ENCODE measurements at regions not wholly inside any gene's neighbourhood (a gene's known extent, or its start where the extent isn't known, plus 50 kb on each side); places are given as distances from the start of the nearest gene placed in this dataset.

- ATAC-seq = no peak
- Histone ChIP-seq H3K27ac (no peak overlapping the region), H3K4me1 (peaks cover 0 to 5% (median 0%) of the 10 kb centered on the region in 3 donors), H3K36me3 (no peaks in the 10 kb centered on the region), H3K27me3 (no peaks in the 10 kb centered on the region), H3K4me3 (no peak overlapping the region), H3K9me3 (no peaks in the 10 kb centered on the region)
- TF ChIP-seq CTCF (IDR thresholded peaks at IDR 0.05) (no peak), EP300 (IDR thresholded peaks at IDR 0.05) (no peak), POLR2A (IDR thresholded peaks at IDR 0.05) (no peak), POLR2AphosphoS5 (IDR thresholded peaks at IDR 0.05) (no peak)
Measured at GRCh38 chr13:34578917-34579316, 363.2 kb upstream of the NBEA start.

- Histone ChIP-seq H3K36me3 (no peaks in the 10 kb centered on the region), H3K4me1 (peaks cover 0 to 5% (median 0%) of the 10 kb centered on the region in 3 donors), H3K4me3 (no peak overlapping the region), H3K27me3 (no peaks in the 10 kb centered on the region), H3K9me3 (no peaks in the 10 kb centered on the region), H3K27ac (no peak overlapping the region)
- no peak for ATAC-seq
- 54 to 70% methylated on average over 1 of the region's 1 CpG for WGBS, 2 donors (ENCODE audit: low coverage in 1 of 2)
- TF ChIP-seq EP300 (IDR thresholded peaks at IDR 0.05) (no peak), POLR2AphosphoS5 (IDR thresholded peaks at IDR 0.05) (no peak), CTCF (IDR thresholded peaks at IDR 0.05) (no peak), POLR2A (IDR thresholded peaks at IDR 0.05) (no peak)
Measured at GRCh38 chr13:34583181-34583580, 358.9 kb upstream of the NBEA start.

- no peak overlapping the region for H3K27ac ChIP-seq
- no peaks in the 10 kb centered on the region for H3K27me3 ChIP-seq
- TF ChIP-seq EP300 (IDR thresholded peaks at IDR 0.05) = no peak
- no peak for TF ChIP-seq POLR2AphosphoS5 (IDR thresholded peaks at IDR 0.05)
- TF ChIP-seq POLR2A (IDR thresholded peaks at IDR 0.05) = no peak
- TF ChIP-seq CTCF (IDR thresholded peaks at IDR 0.05) = no peak
- H3K4me3 ChIP-seq = no peak overlapping the region
- WGBS, 2 donors (ENCODE audit: low coverage in 1 of 2) = 40 to 59% methylated on average over 2 to 3 of the region's 3 CpGs
- H3K4me1 ChIP-seq = peaks cover 0 to 19% (median 5%) of the 10 kb centered on the region in 3 donors
- ATAC-seq = no peak
- H3K9me3 ChIP-seq = no peaks in the 10 kb centered on the region
- no peaks in the 10 kb centered on the region for H3K36me3 ChIP-seq
Measured at GRCh38 chr13:34587576-34587975, 354.5 kb upstream of the NBEA start.

- H3K36me3 ChIP-seq = no peaks in the 10 kb centered on the region
- no peak overlapping the region for H3K27ac ChIP-seq
- H3K4me1 ChIP-seq = peaks cover 0 to 18% (median 5%) of the 10 kb centered on the region in 3 donors
- H3K9me3 ChIP-seq = no peaks in the 10 kb centered on the region
- H3K27me3 ChIP-seq = no peaks in the 10 kb centered on the region
- TF ChIP-seq POLR2AphosphoS5 (IDR thresholded peaks at IDR 0.05) = no peak
- no peak for TF ChIP-seq CTCF (IDR thresholded peaks at IDR 0.05)
- TF ChIP-seq EP300 (IDR thresholded peaks at IDR 0.05) = no peak
- no peak for TF ChIP-seq POLR2A (IDR thresholded peaks at IDR 0.05)
- ATAC-seq = no peak
- WGBS, 2 donors (ENCODE audit: low coverage in 1 of 2) = 90 to 93% methylated on average over 2 of the region's 7 CpGs
- H3K4me3 ChIP-seq = no peak overlapping the region
Measured at GRCh38 chr13:34588362-34588761, 353.7 kb upstream of the NBEA start.

- TF ChIP-seq POLR2A (IDR thresholded peaks at IDR 0.05) (no peak), POLR2AphosphoS5 (IDR thresholded peaks at IDR 0.05) (no peak), EP300 (IDR thresholded peaks at IDR 0.05) (no peak), CTCF (IDR thresholded peaks at IDR 0.05) (no peak)
- Histone ChIP-seq H3K36me3 (no peaks in the 10 kb centered on the region), H3K4me3 (no peak overlapping the region), H3K27ac (no peak overlapping the region), H3K27me3 (no peaks in the 10 kb centered on the region), H3K4me1 (peaks cover 0 to 16% (median 5%) of the 10 kb centered on the region in 3 donors), H3K9me3 (no peaks in the 10 kb centered on the region)
- 90 to 96% methylated on average over 3 of the region's 3 CpGs for WGBS, 2 donors (ENCODE audit: low coverage in 1 of 2)
- ATAC-seq = no peak
Measured at GRCh38 chr13:34589581-34589980, 352.5 kb upstream of the NBEA start.

Measured in gastroesophageal sphincter (tissue), 4 donors.